Heart right ventricle (tissue), 16 donors: ENCODE measurements at regions not wholly inside any gene's neighbourhood (a gene's known extent, or its start where the extent isn't known, plus 50 kb on each side); places are given as distances from the start of the nearest gene placed in this dataset.

Experiments used
- ATAC-seq, 8 donors: fragments of 200-7000 bp; cut with Tn5 transposase; one replicate each; pipeline ENCODE4 v1.9.1; 2020; ENCODE audit warnings: mild to moderate bottlenecking in 8 of 8, moderate library complexity in 8 of 8, moderate number of reproducible peaks in 1 of 8
- DNase-seq, 2 donors: peaks; one replicate each; pipeline ENCODE4 v3.0.0-alpha.2; 2020
- H3K27ac ChIP-seq, 10 donors: fragments of 200-600 bp; sonication (generic) in 2 of 10; one replicate each; pipeline versions ENCODE4 v1.5.0 to v1.8.0; 2020 to 2022; ENCODE audit warnings: mild to moderate bottlenecking in 3 of 10
- H3K27me3 ChIP-seq, 7 donors: fragments of 200-600 bp; one replicate each; pipeline ENCODE4 v1.8.0; 2021 to 2022; ENCODE audit warnings: mild to moderate bottlenecking in 2 of 7
- H3K36me3 ChIP-seq, 9 donors: fragments of 200-600 bp; sonication (generic) in 1 of 9; one replicate each; pipeline versions ENCODE4 v1.5.0 to v1.8.0; 2020 to 2022; ENCODE audit warnings: mild to moderate bottlenecking in 2 of 9
- H3K4me1 ChIP-seq, 9 donors: fragments of 200-600 bp; sonication (generic) in 1 of 9; one replicate each; pipeline versions ENCODE4 v1.5.0 to v1.8.0; 2020 to 2022; ENCODE audit warnings: mild to moderate bottlenecking in 4 of 9
- H3K4me3 ChIP-seq, 10 donors: fragments of 200-600 bp; sonication (generic) in 2 of 10; one replicate each; pipeline versions ENCODE4 v1.5.0 to v1.8.0; 2020 to 2022; ENCODE audit warnings: mild to moderate bottlenecking in 7 of 10, moderate library complexity in 2 of 10
- H3K9me3 ChIP-seq, 11 donors: fragments of 200-600 bp in 10 of 11; sonication (generic) in 2 of 11; one replicate each; pipeline versions ENCODE4 v1.5.0 to v1.8.0; 2013 to 2022; ENCODE audit warnings: mild to moderate bottlenecking in 2 of 11, control low read depth in 1 of 11, moderate library complexity in 1 of 11
- WGBS, 2 donors: extraction: QIAGEN DNeasy Blood & Tissue Kit; methylation state at CpG; one replicate each; pipeline ENCODE4 v1.1.7; 2013; ENCODE audit warnings: inconsistent platforms in 1 of 2; 5-methylcytosine and 5-hydroxymethylcytosine counted together
- intact Hi-C, 10 donors: fragments of 100-400 bp; cut with DNase I; formaldehyde crosslinking; loops; one replicate each; pipeline versions ENCODE4 v1.11.1 to v1.14.2; 2022
- TF ChIP-seq, protein P1 (sequence below), 9 donors: fragments of 200-600 bp; sonication (generic) in 2 of 9; IDR thresholded peaks; one replicate each; pipeline versions ENCODE4 v1.5.0 to v1.8.0; 2021 to 2022; ENCODE audit warnings: antibody characterized with exemption in 9 of 9, mild to moderate bottlenecking in 5 of 9, moderate library complexity in 1 of 9
- donor health status: Arrhythmogenic right ventricular cardiomyopathy.
- donor health status: ischemic (EF 13 %, LVEDD 7.1; RV severe dilation, severe dysfunction).
- donor health status: healthy with polysubstance abuse.
- donor health status: DM: no; HTN: yes; CAD: no.
- donor health status: DM: no; HTN: no; CAD: no.
- donor health status: ischemic (EF 25% LVEDD 6.9; RV normal size, moderate dysfunction).
- donor health status: ischemic (EF 25% LVEDD 5.7; RV mildly dilated, moderate dysfunction).
- donor health status: healthy.
- donor health status: DM: yes; HTN: yes; CAD: no.
- donor health status: Ischemic cardiomyopathy.
- donor health status: ischemic (EF 35%, LVEDD 5.7; RV mildly dilated, moderate dysfunction).
- donor health status: nonischemic (EF 11% LVEDD 7.7; RV severe dilation, severe dysfunction).
- donor health status: DM: yes; HTN: yes; CAD: no.
- donor health status: PGD.
- donor health status: ischemic (EF 29% LVEDD 5.4; RV normal size, mild dysfunction).
- donor health status: nonischemic (EF 23%, LVEDD 6.1; RV moderate dilation, normal function).

DNA sequence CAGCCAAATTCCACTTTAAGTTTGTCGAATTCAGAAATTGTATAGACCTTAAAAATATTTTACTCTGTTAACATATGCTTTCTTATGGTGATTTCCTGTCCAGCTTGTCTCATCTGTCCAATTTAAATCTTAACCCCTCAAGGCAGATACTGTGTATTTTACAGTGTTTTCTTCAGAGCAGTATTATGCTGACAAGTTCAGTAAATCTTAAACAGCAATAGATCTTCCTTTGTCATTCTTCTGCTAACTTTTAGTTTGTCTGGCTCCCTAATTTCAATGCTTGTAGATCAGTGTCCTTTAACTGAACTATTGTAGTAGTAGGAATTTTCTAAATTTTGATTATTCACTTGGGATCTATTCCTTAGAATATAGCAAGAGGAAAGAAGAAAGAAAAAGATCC is 52.8 kb upstream of the MEIS1 start:
- no peaks in the 10 kb centered on the region for H3K4me1 ChIP-seq

DNA sequence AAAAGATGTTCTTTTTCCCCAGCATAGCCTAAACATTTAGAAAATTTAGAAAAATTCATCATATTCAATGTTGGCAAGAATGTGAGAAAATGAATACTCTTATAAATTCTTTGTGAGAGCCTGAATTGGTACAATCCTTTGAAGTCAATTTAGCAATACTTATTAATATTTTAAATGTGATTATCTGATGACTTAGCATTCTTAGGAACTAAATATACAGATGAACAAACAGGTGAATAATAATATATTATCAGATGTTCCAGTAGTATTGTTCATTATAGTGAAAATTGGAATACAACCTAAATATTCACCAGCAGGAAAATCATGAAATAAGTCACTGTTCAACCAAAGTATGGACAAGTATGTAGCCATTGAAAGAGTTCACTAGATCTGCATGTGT is 55.5 kb upstream of the MEIS1 start:
- ATAC-seq, result no peak
- TF ChIP-seq, protein P1, sequence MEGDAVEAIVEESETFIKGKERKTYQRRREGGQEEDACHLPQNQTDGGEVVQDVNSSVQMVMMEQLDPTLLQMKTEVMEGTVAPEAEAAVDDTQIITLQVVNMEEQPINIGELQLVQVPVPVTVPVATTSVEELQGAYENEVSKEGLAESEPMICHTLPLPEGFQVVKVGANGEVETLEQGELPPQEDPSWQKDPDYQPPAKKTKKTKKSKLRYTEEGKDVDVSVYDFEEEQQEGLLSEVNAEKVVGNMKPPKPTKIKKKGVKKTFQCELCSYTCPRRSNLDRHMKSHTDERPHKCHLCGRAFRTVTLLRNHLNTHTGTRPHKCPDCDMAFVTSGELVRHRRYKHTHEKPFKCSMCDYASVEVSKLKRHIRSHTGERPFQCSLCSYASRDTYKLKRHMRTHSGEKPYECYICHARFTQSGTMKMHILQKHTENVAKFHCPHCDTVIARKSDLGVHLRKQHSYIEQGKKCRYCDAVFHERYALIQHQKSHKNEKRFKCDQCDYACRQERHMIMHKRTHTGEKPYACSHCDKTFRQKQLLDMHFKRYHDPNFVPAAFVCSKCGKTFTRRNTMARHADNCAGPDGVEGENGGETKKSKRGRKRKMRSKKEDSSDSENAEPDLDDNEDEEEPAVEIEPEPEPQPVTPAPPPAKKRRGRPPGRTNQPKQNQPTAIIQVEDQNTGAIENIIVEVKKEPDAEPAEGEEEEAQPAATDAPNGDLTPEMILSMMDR (IDR thresholded peaks at IDR 0.05), result no peak
- intact Hi-C loops, result no loop called here
- Histone ChIP-seq H3K9me3 (no peaks in the 10 kb centered on the region), H3K27me3 (peaks cover 0 to 37% (median 5%) of the 10 kb centered on the region in 7 donors), H3K36me3 (no peaks in the 10 kb centered on the region), H3K4me3 (no peak overlapping the region), H3K27ac (no peak overlapping the region), H3K4me1 (no peaks in the 10 kb centered on the region)
- DNase-seq, result no peak

More for the DNA sequence above, 52.8 kb upstream of the MEIS1 start:
- DNase-seq (no peak), ATAC-seq (no peak)
- intact Hi-C loops, result no loop called here
- Histone ChIP-seq H3K4me3 (no peak overlapping the region), H3K36me3 (no peaks in the 10 kb centered on the region), H3K27me3 (peaks cover 0 to 38% (median 4%) of the 10 kb centered on the region in 7 donors), H3K9me3 (no peaks in the 10 kb centered on the region), H3K27ac (no peak overlapping the region)
- TF ChIP-seq, protein P1 (IDR thresholded peaks at IDR 0.05), result no peak
- WGBS, 2 donors, result 63 to 79% methylated on average over 1 of the region's 1 CpG

DNA sequence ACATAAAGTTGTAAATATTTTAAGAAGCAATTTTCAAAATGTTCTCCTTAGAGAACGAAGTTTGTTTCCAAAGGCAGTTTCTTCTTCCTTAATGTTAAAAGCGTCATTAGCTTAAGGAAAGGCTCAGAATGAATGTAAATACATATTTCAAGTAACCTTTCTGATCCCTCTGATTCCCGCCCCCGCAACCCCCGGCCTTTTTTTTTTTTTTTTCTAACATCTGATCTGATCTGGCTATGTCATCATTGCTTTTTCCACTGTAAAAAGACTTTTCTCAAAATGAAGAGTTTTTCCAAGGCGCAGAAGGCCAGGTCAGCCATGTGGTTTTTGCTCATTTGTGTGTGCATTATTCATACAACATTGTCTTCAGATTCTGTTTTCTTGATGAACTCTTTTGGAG is 57.1 kb upstream of the MEIS1 start:
- WGBS, 2 donors, result 76 to 80% methylated on average over 6 of the region's 6 CpGs
- Histone ChIP-seq H3K36me3 (no peaks in the 10 kb centered on the region), H3K27ac (no peak overlapping the region), H3K4me3 (no peak overlapping the region), H3K27me3 (peaks cover 0 to 28% (median 4%) of the 10 kb centered on the region in 7 donors), H3K9me3 (no peaks in the 10 kb centered on the region), H3K4me1 (no peaks in the 10 kb centered on the region)
- ATAC-seq (no peak), DNase-seq (no peak)
- TF ChIP-seq, protein P1 (IDR thresholded peaks at IDR 0.05), result no peak
- intact Hi-C loops, result no loop called here

DNA sequence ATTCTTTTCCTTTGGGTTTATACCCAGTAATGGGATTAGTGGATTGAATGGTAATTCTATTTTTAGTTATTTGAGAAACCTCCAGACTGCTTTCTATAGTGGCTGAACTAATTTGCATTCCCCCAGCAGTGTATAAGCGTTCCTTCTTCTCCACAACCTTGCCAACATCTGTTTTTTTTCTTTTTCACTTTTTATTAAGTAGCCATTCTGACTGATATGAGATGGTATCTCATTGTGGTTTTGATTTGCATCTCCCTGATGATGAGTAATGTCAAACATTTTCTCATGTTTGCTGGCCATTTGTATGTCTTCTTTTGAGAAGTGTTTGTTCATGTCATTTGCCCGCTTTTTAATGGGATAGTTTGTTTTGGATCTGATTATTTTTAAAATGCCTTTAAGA is 64.1 kb upstream of the MEIS1 start:
- peaks cover 0 to 11% (median 0%) of the 10 kb centered on the region in 7 donors for H3K27me3 ChIP-seq
- 79 to 84% methylated on average over 2 of the region's 2 CpGs for WGBS, 2 donors
- H3K36me3 ChIP-seq, result no peaks in the 10 kb centered on the region
- DNase-seq, result no peak
- no peaks in the 10 kb centered on the region for H3K9me3 ChIP-seq
- ATAC-seq, result no peak
- H3K4me1 ChIP-seq, result no peaks in the 10 kb centered on the region
- TF ChIP-seq, protein P1 (IDR thresholded peaks at IDR 0.05), result no peak
- H3K27ac ChIP-seq, result no peak overlapping the region
- intact Hi-C loops, result no loop called here
- no peak overlapping the region for H3K4me3 ChIP-seq

DNA sequence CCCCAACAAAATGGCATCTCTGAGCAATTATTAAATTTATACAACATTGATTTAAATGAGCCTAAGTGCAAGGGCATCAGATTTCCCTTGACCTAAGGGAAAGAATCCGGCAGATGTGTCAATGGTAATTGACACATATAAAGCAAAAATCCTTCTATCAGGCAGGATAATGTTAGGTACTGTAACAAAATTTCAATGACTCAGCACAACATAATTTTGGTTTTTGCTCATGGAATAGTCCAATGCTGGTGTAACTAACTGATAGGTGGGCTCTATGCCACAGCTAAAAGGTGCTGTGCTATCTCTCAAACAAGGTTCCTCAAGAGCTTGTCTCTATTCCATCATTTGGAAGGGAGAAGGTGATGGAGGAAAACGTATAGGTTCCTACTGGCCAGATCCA is 68.3 kb upstream of the MEIS1 start:
- no peaks in the 10 kb centered on the region for H3K9me3 ChIP-seq
- intact Hi-C loops, result no loop called here
- no peak overlapping the region for H3K4me3 ChIP-seq
- TF ChIP-seq, protein P1 (IDR thresholded peaks at IDR 0.05), result no peak
- no peak for DNase-seq
- no peaks in the 10 kb centered on the region for H3K27me3 ChIP-seq
- ATAC-seq, result no peak
- no peaks in the 10 kb centered on the region for H3K36me3 ChIP-seq
- WGBS, 2 donors, result 77 to 84% methylated on average over 2 of the region's 2 CpGs
- H3K27ac ChIP-seq, result no peak overlapping the region
- H3K4me1 ChIP-seq, result peaks cover 0 to 11% (median 3%) of the 10 kb centered on the region in 9 donors
